ENCODE measurements at regions not wholly inside any gene's neighbourhood (a gene's known extent, or its start where the extent isn't known, plus 50 kb on each side); places are given as distances from the start of the nearest gene placed in this dataset.

DNA sequence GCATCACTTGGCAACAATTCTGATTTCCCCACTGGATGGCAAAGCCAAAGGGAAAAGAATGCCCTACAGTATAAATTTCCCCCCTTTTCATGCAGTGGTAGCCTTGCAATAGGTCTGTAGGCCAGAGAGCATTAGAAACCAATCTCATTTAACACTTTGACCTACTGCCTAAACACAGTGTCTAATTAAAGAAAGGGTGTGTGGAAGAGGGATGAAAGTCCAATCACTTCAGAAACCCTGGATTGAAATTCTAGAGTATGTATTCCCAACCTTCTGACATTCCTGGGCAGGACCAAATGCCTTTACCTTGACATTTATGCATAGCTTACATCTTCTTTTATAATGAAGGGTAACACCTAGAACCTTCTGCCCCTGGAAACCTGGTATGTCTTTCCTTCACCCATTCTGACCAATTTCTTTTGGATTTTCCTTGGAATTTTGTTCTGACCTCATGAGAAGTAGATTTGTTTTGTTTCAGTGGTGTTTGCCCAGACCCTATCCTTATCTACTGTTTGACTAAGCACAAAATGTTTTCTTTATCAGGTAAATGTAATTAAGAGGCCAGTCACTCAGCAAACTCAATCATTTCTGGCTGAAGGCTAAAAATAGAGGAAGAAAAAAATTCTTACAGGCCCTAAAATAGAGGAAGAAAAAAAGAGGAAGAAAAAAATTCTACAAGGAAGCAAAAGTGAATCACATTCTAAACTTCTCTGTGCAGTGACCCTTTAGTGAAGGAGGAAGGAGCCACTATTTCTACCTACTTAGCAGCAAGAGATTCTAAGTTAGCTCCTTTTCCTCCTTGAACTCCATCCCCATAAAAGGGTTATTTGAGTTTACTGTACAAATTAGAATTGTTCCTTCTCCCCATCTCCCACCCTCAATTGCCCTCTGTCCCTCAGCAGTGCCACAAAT is 129.5 kb upstream of the DSCAM start:
- DNase-seq (ENCODE audit: extremely low read depth in 1 of 2, low read depth in 1 of 2): no peak

DNA sequence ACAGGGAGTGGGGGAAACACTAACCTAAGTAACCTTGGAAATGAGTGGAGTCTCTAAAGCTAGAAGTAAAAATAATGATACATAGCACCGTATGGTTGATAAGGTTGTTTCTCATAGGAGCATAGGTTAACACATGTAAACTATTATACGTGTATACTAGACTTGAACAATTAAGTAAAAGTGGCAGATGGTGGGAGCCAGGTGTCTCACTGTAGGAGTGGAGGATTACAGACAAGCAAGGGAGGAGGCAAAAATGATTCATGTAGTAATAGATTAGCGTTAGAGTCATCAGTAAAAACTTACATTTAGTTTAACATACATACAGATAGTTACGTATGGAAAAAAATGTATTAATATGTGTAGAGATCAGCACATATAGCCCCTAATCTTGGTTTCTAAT is 138.4 kb upstream of the DSCAM start:
- no peak for DNase-seq (ENCODE audit: extremely low read depth in 1 of 2, low read depth in 1 of 2)

DNA sequence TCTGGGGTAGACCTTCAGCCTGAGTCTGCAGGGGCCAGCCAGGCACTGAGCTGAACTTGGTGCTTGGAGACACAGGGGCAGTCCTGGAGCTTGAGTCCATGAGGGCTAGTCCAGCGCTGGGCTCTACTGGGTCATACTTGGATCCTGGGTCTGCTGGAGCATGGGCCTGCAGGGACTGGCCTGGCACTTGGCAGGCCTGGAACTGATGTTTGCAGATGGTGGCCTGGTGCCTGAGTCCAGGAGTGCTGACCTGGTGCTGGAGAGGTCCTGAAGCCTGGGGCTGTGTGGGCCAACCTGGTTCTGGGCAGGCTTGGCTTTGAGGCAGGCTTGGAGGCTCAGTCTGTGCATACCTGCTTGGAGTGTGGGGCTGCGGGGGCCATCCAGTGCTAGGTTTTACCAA is 143.4 kb upstream of the DSCAM start:
- no peak for DNase-seq (ENCODE audit: extremely low read depth in 1 of 2, low read depth in 1 of 2)

DNA sequence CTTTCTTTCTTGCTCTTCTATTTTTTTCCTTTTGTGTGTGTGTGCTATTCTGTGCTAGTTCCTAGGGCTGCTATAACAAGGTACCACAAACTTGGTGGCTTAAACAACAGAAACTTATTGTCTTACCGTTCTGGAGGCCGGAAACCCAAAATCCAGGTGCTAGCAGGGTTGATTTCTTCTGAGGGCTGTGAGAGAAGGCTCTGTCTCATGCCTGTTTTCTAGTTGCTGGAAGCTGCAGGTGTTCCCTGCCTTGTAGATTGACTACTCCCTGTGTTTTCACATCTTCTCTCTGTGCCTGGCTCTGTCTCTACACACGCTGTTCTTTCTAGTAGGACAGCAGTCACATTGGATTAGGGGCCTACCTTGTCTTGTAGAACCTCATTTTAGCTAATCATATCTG is 150.9 kb upstream of the DSCAM start:
- DNase-seq (ENCODE audit: extremely low read depth in 1 of 2, low read depth in 1 of 2): no peak

DNA sequence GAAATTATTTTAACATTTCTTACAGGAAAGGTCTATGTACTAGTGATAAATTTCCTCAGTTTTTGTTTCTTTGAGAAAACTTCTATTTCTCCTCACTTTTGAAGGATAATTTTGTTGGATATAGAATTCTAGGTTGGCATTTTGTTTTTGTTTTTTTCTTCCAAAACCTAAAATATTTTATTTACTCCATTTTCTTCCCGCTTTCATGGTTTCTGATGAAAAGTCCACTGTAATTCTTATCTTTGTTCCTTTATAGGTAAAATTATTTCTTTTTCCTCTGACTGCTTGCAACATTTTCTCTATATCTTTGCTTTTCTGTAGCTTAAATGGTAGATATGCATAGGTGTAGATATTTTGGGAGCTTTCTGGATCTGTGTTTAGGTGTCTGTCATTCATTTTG is 153.9 kb upstream of the DSCAM start:
- no peak for DNase-seq (ENCODE audit: extremely low read depth in 1 of 2, low read depth in 1 of 2)

DNA sequence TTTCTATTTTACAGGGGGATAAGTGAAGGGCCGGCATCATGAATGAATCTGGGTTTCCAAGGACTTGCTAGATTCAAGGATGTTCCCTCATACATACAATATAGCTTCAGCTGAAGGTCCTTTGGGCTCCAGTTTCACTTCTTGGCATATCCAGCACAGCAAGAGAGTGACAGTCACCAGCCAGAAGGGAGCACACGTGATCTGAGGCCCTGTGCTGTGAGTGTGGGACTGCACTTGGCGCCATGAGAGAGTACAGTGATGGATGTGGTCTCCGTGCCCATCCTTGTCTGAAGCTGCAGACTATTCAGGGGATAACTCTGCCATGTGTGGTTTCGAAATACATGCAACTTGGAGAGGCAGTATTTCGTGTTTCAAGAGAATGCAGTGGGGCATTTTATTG is 159.7 kb upstream of the DSCAM start:
- no peak for DNase-seq (ENCODE audit: extremely low read depth in 1 of 2, low read depth in 1 of 2)

DNA sequence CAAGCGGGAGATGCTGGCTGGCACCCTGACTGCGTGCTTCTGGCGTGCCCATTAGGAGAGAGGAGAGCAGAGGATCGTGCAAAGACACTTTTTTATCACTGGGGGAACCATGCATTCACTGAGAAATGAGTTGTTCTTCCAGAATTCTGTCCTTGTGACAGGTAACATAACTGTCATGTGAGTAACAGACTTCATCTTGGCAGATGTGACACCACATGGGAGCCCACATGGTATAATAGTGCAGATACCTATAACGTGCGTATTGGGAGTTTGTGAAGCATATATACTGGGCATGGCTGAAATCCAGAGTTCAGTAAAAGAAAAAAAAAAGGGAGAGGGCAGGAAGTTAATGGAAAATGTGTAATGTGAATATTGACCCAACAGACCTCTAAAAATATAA is 159.6 kb upstream of the BACE2 start:
- no peak for DNase-seq (ENCODE audit: extremely low read depth in 1 of 2, low read depth in 1 of 2)

DNA sequence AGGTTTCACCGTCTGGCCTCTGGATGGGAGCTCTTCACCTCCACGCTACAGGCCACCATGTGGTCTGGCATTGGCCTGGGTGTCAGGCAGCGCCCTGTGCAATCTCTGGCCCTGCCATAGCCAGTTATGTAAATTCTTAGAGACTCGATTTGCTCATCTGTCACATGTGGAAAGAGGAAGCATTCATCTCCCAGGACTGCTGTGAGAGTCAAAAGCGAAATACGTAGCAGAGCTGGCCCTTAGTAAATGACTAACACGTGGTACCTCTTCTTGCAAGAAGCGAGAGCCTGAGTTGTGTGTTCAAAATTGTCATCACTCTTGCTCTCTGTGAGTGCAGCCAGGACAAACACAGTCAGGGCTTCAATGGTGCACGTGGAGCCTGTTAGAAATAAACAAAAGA is 159.0 kb upstream of the BACE2 start:
- no peak for DNase-seq (ENCODE audit: extremely low read depth in 1 of 2, low read depth in 1 of 2)

DNA sequence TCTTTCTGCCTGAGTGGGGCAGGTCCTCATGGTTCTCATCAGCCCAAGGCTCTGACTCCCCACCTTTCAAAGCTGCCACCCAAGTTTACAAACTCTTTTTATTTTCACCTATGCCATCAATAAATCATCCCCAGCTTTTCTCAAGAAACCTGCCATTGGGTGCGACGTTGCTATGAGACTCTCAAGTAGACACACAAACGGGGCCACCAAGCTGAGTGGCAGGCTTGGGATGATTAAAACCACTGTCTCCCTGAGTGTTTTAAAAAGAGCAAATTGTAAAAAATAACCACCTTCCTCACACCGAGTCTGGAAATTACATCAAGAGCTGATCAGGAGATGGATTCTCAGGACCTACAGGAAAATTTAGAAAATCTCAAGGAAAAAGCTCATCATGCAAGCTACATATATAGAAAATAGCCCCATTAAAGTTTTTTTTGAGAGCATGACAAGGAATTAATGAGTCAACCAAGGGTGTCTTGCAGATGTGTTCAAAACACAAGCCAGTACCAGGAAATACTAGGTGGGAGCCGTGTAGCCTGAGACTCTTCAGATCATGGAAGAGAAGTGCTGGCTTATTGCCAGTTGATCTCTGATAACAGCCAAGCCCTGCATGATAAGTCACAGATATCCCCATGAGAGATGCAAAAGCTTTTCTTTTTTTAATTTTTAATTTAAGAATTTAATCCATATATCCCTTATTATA is 158.4 kb upstream of the BACE2 start:
- DNase-seq (ENCODE audit: extremely low read depth in 1 of 2, low read depth in 1 of 2): no peak

DNA sequence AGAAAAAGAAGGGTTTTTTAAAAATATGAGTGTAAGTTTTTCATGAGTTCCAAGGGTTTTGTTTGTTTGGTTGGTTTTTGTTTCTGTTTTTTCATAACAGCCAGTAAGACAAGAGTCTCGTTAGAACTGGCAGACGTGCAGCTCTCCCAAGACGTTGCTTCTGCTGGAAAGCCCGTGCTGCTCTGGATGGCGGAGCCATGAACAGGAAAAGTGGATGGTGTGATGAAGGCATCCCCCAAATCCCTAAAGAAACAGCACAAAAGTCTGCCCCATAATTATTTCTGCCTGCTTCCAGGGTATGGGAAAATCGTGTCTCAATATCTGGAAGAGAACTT is 157.9 kb upstream of the BACE2 start:
- no peak for DNase-seq (ENCODE audit: extremely low read depth in 1 of 2, low read depth in 1 of 2)

DNA sequence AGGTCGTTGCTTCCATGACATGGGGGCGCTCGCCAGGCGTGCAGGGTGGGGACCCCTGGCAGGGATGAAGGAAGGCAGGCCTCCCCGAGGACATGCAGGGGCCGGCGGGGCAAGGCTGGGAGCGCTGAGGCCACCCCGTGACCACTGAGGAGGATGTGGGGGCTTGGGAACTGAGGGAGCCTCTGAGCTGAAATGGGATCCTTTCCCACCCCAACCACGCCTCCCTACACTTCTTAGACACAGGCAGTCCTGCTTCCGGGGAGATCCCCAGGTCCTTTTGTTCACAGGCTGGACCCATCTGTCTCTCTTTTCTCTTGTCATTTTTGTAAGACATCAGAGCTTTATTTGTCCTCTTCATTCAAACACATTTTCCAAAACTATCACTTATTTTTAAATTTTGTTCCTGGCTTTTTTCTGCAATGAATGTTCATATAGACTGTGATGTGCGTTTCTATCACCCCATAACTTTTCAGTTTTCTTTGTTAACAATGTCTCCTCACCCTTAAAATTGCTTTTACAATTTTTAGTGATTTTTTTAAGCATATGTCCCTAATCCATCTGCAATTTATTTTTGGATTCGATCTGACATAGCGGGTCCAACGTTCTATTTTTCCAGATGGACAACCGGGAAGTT is 156.7 kb upstream of the BACE2 start:
- DNase-seq (ENCODE audit: extremely low read depth in 1 of 2, low read depth in 1 of 2): no peak

DNA sequence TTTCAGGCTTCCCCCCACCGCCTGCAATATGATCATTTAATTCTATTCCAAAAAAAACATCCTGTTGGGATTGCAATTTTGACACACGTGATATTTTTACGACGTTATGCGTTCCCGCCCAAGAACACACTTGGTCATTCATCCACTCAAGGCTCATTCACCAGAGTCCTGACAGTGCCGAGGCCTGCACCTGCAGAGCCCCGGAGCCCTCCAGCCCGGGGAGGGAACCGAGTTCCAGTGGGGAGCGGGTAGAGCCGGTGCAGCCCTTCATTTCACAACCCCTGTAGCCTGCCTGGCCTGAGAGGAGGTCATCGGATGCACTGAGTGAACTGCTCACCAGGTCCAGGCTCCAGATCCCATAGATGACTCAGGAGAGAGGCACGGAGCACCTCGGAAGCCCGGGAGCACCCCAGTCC is 156.0 kb upstream of the BACE2 start:
- no peak for DNase-seq (ENCODE audit: extremely low read depth in 1 of 2, low read depth in 1 of 2)

DNA sequence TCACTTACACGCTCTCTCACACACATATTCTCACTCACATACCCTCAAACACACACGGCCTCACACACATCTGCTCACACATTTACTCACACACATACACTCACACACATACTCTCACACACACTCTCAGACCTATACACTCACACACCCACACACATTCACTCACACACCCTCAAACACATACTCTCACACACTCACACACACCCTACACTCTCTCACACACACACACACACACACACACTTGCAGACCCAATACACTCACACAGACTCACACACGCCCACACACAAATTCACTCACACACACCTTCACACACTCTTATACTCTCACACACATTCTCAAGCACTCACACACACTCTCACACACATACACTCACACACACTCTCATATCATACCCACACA is 155.5 kb upstream of the BACE2 start:
- DNase-seq (ENCODE audit: extremely low read depth in 1 of 2, low read depth in 1 of 2): no peak

DNA sequence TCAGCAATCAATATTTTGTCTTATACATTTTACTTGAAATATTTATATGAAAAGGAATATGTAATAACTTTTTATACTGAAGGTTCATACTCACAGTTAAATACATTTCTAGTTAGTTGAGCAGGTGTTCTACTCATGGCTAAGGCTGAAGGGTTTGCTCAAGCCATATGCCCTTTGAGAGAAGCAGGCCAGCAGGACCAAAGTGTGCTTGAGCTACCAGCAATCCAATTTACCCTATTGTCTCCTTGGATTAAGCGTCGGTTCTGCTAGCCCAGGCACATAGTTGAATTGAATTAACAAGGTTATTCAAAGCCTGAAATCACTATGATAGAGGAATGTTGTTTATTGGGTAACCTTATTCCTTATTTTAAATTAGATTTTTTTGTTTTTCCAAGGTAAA is 151.5 kb upstream of the BACE2 start:
- DNase-seq (ENCODE audit: extremely low read depth in 1 of 2, low read depth in 1 of 2): no peak

DNA sequence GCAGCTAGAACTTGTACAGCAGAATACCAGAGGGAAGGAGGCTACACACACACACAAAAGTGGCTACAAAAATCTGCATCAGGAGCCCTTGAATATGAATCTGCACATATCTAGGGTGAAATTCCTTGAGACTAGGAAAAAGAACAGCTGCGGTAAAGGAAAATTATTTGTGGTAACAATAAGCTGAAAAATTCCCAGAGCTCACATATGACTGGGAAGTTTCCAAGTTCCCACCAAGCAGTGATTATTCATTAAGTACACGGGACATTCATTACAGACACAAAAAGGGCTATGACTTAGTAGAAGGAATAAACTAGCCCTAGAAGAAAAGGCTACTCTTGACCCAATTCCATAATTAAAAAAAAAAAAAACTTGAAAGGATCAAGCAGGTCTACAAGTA is 149.5 kb upstream of the BACE2 start:
- DNase-seq (ENCODE audit: extremely low read depth in 1 of 2, low read depth in 1 of 2): no peak

DNA sequence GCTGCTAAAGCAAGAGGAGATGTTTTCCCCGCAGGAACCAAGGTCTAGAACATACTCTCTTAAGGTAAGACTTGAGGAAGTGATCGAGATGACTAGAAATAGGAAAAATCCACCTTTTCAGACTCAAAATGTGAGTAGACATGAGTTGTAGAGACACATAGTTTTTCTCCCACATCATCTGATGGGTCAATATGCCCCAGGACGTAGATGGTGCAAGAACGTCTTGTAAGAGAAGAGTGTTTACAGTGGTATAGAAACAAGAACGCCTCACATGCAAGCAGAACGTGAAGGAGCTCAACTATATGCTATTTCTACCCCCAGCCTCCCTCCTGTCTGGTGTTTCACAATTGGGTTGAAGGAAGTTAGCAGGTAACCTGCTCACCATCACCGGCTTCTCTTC is 144.0 kb upstream of the BACE2 start:
- DNase-seq (ENCODE audit: extremely low read depth in 1 of 2, low read depth in 1 of 2): no peak

DNA sequence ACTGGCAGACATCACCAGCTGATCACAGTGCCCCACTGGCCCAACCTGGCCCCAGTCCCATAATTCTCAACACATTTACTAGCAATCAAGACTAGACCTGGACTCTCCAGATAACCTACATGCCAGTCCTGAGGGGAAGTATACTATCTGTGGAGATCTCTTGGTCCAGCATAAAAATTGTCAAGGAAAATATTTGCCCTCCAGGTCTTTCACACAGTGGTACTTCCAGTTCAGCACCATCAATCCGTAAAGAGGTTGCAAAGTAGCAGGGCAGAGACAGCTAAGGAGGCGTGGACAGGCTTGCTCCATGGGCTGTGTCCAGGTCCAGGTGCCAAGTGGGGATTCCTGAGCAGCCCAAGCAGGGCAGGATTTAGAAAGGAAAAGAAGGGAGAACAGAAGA is 143.6 kb upstream of the BACE2 start:
- DNase-seq (ENCODE audit: extremely low read depth in 1 of 2, low read depth in 1 of 2): no peak

DNA sequence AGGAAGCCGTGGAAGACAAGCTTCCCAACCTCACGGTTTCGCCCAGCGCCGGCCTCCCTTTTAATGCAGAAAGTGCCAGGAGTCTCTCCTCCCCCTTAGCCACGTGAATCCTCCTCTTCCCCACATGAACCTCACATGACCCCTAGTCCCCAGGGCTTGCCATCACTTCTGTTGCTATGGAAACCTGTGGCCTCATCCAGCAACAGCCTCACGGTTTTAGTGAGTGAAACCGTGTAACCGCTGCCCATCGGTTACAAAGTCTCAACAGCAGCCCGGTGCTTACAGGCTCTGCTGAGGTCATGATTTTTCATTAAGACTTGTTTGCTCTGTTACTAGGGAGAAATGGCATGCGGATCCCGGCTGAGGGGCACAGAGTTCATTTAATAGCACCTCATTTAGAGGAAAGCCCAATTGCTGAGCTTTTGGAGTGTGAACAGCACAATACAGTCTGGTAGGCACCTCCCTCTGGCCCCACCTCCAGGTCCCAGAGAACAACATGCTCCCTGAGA is 143.2 kb upstream of the BACE2 start:
- no peak for DNase-seq (ENCODE audit: extremely low read depth in 1 of 2, low read depth in 1 of 2)

DNA sequence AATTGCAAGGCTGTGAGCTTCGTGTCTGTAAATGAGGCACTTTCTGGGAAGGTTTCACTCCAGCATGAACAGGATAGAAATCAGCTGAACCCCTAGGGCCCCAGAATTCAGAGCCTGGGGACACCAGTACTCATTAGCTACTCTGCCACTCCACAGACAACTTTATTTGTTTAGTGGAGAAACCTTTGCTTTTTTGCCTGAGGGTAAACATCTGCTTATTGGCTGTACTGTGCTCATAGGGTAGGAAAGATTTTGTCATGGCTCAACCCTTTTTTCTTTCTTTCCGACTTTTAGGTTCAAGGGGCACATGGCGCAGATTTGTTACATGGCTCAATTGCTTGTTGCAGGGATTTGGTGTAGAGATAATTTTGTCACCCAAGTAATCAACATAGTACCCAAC is 138.4 kb upstream of the BACE2 start:
- DNase-seq (ENCODE audit: extremely low read depth in 1 of 2, low read depth in 1 of 2): no peak

DNA sequence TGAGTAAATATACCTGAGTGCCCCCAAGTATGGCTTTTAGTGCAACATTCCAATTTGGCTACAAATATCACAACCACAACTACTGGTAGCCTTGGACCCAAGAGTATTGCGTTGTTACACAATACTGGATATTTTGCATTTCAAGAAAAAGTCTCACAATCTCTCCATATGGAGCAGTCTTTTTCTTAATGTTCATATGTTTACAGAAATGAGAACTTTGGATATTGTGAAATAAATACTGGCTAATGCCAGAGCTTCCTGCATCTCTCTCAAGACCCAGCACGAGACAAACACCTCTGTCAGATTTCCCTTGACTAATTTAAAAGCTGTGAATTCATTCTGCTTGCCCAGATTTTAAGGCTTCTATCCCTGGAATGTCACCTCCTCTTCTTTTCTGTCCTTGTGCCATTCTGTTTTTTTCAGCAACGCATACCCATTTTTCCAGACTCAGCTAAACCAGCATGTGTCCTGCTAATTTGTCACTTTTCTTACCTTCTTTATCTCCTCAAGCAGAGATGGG is 136.2 kb upstream of the BACE2 start:
- DNase-seq (ENCODE audit: extremely low read depth in 1 of 2, low read depth in 1 of 2): no peak

DNA sequence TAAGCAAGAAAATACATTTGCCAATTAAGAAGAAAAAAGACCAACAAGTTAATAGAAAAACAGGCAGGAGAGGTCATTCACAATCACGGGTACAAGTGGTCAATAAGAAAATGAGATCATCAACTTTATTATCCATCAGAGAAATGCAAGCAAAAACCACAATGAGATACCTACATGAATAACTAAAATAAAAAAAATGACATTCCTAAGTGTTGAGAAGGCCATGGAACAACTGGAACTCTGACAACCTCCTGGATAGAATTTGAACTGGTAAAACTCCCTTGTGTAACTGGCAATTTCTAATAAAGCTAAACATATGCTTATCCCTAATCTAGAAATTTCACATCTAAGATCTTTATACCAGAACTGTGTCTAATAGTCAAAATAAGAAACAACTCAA is 135.4 kb upstream of the BACE2 start:
- DNase-seq (ENCODE audit: extremely low read depth in 1 of 2, low read depth in 1 of 2): no peak

DNA sequence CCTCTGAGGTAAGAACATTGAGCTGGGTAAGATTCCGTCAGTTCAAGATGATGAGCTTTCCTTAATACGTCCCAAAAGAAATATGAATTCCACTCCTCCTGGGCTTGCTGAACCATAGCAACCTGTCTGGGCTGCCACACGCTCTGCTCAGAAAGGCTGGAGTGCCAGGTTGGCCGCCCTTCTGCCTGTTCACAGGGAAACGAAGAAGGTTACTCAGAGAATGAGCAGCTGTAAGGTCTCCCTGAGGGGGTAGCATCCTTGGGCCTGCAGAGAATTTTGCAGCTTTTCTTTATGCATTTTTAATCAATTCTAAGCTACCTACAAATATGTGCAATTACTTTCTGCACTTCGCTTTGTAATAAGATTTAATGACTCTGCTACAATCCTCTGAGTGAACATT is 130.7 kb upstream of the BACE2 start:
- no peak for DNase-seq (ENCODE audit: extremely low read depth in 1 of 2, low read depth in 1 of 2)
